22Rv1 (cell line): ENCODE measurements at regions not wholly inside any gene's neighbourhood (a gene's known extent, or its start where the extent isn't known, plus 50 kb on each side); places are given as distances from the start of the nearest gene placed in this dataset.

Experiments used
- H3K27ac ChIP-seq: fragments of 450-650 bp; 2 replicates; pipeline ENCODE4 v1.5.1; 2017
- ZFX ChIP-seq: fragments of 450-650 bp; IDR thresholded peaks from 2 replicates; pipeline ENCODE4 v1.6.1; 2017; ENCODE audit warnings: antibody characterized with exemption, borderline replicate concordance
- TF ChIP-seq, protein P1 (sequence below): fragments of 450-650 bp; IDR thresholded peaks from 2 replicates; pipeline ENCODE4 v1.5.1; 2017; ENCODE audit warnings: mild to moderate bottlenecking

DNA sequence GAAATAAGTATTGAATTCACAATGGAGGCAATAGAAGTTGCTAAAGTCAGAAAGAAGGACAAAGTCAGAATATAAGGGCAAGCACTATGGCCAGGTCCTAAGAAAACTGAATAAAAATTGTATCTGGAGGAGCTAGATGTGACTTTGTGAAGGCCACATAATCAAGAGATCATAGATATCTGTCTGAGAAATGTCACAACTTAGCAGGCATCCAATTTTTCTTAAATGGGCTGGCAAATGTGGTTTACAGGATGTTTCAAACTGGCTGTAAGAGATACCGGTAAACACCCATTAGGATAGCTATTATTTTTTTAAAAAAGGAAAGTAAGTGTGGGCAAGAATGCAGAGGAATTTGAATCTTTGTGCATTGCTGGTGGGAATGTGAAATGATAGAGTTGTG is 303.1 kb upstream of the CHORDC1 start:
- no peak for TF ChIP-seq ZFX
- TF ChIP-seq, protein P1, sequence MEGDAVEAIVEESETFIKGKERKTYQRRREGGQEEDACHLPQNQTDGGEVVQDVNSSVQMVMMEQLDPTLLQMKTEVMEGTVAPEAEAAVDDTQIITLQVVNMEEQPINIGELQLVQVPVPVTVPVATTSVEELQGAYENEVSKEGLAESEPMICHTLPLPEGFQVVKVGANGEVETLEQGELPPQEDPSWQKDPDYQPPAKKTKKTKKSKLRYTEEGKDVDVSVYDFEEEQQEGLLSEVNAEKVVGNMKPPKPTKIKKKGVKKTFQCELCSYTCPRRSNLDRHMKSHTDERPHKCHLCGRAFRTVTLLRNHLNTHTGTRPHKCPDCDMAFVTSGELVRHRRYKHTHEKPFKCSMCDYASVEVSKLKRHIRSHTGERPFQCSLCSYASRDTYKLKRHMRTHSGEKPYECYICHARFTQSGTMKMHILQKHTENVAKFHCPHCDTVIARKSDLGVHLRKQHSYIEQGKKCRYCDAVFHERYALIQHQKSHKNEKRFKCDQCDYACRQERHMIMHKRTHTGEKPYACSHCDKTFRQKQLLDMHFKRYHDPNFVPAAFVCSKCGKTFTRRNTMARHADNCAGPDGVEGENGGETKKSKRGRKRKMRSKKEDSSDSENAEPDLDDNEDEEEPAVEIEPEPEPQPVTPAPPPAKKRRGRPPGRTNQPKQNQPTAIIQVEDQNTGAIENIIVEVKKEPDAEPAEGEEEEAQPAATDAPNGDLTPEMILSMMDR: no peak
- no peak overlapping the region for H3K27ac ChIP-seq

DNA sequence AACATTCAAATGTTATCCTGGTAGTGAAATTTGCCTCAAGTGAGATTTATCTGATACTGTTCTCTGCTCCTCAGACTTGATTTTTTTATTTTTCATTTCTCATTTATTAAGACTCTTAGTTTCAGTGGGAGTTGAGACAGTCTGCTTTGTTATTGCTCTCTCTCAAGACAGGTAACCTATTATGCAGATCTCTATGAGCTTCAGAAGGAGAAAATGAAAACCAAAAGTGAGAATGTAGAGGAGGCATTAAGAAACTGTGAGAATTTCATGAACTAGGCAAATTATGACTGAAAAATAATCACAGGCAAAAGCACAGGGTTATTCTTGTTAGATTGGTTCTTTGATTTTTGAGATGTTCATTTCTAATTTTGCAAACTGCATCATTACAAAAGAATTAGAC is 290.0 kb upstream of the CHORDC1 start:
- no peak for TF ChIP-seq ZFX
- TF ChIP-seq, protein P1: no peak
- no peak overlapping the region for H3K27ac ChIP-seq

DNA sequence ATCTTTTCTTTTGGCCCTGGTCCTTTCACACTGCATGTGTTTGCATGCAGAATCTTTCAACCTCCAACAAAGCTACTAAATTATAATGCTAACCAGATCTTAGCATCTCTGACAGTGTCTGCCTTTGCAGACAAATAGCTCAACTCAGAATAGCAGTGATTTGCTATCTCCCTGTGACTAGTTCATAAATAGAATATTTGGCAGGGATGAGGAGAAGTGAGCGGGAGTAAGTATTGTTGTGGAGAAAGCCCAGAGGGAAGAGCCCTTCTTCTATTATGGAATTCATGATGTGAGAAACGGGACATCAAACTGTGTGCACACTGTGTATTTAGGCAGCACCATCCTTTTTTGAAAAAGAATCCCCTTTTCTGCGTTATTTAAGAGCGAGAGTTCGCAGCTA is 288.0 kb upstream of the CHORDC1 start:
- H3K27ac ChIP-seq: peak overlapping the region; percentile 44; the same call in 1 of the 2 replicates
- TF ChIP-seq, protein P1: no peak
- TF ChIP-seq ZFX: no peak

DNA sequence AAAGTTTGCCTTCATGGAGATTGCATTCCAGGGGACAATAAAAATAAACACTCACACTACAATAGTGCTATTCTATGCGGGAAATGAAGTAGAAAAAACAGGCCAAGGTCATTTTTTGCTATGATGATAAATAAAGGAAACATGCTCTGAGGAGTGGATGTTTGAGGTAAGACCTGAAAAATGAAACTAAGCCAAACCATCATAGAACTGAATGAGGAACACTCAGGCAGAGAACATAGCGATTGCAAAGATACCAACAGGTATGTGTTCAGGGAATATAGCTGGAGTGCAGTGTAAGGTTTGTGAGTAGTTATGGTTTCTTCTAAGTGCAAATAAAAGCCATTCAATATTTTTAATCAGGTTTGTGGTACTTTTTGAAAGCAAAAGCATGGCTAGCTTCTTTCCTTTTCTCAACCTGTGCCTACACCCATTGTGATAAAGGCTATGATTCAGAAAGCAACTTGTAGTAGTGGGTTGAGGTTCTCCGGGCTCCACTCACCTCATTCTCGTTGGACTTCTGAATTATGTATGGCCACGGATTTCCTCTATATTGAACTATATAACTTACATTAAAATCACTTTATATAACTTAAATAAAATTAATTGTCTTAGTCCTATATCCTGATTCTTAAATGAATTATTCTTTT is 278.2 kb upstream of the CHORDC1 start:
- no peak overlapping the region for H3K27ac ChIP-seq
- TF ChIP-seq, protein P1: no peak
- no peak for TF ChIP-seq ZFX

DNA sequence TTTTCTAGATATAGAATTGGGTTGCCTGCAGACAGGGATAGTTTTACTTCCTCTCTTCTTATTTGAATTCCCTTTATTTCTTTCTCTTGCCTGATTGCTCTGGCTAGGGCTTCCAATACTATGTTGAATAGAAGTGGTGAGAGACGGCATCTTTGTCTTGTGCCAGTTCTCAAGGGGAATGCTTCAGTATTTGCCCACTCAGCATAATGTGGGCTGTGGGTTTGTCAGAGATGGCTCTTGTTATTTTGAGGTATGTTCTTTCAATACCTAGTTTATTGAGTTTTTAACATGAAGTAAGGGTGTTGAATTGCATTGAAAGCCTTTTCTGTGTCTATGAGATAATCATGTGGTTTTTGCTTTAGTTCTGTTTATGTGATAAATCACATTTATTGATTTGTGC is 273.9 kb upstream of the CHORDC1 start:
- no peak overlapping the region for H3K27ac ChIP-seq
- TF ChIP-seq ZFX: no peak
- TF ChIP-seq, protein P1: no peak

DNA sequence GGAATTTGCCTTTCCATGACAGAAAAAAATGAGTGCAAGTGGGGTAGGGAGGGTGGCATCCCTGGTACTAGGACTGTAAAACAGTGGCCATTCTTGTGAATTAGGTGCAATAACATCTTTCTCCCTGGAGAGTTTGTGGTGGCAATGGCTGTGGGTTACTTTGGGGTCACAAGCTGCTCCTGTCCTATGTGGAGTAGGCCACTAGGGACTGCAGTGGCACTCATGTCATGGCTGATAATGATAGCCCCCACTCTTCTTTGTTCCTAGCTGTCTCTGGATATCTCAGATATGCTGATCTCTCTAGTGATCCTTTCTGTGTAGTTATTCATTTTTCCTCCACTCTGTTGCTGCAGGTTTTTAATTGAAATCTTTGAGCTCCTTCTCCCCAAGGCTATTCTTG is 270.5 kb upstream of the CHORDC1 start:
- TF ChIP-seq, protein P1: no peak
- no peak for TF ChIP-seq ZFX

DNA sequence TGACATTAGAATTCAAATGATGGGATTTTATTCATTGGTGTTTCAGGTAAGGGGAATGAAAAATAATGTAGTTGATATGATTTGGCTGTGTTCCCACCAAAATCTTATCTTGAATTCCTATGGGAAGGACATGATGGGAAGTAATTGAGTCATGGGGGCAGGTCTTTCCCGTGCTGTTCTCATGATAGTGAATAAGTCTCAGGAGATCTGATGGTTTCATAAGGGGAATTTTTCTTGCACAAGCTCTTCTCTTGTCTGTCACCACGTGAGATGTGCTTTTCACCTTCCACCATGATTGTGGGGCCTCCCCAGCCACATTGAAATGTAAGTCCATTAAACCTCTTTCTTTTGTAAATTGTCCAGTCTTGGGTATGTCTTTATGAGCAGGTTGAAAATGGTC is 268.6 kb upstream of the CHORDC1 start:
- H3K27ac ChIP-seq: no peak overlapping the region
- TF ChIP-seq ZFX: no peak
- TF ChIP-seq, protein P1: no peak

More for the DNA sequence above, 270.5 kb upstream of the CHORDC1 start:
- no peak overlapping the region for H3K27ac ChIP-seq
